Activated B cell treated with CpG ODN at 0.5 μM for 24 hours (primary cell): ENCODE measurements at regions not wholly inside any gene's neighbourhood (a gene's known extent, or its start where the extent isn't known, plus 50 kb on each side); places are given as distances from the start of the nearest gene placed in this dataset.
"Not testable (repeated sequence)": the region's sequence is repeated elsewhere in the genome, so short reads cannot be mapped to it uniquely, and the experiment has no call there.

Experiments
- ATAC-seq: fragments of 200-7000 bp; cut with Tn5 transposase; one replicate; pipeline ENCODE4 v1.10.0; 2021; ENCODE audit warnings: low read depth, mild to moderate bottlenecking, moderate library complexity
- CTCF ChIA-PET: fragments of 350-600 bp; sonication (Branson Sonifier 250); formaldehyde crosslinking; loops from one replicate; lab custom pipeline; 2021; ENCODE audit warnings: antibody characterized with exemption; lab: Charles Lee
- POLR2A ChIA-PET: fragments of 350-600 bp; sonication (Branson Sonifier 250); formaldehyde crosslinking; loops from one replicate; lab custom pipeline; 2021; ENCODE audit warnings: antibody characterized with exemption; lab: Charles Lee
- DNase-seq: peaks from one replicate; pipeline ENCODE4 v3.0.0; 2022
- H3K27ac Mint-ChIP-seq: one replicate; pipeline ENCODE4 v1.8.0; 2020; ENCODE audit warnings: mixed read lengths
- H3K27me3 Mint-ChIP-seq: one replicate; pipeline ENCODE4 v1.8.0; 2021; ENCODE audit warnings: mixed read lengths
- H3K36me3 Mint-ChIP-seq: one replicate; pipeline ENCODE4 v1.8.0; 2021; ENCODE audit warnings: low read depth, mixed read lengths
- H3K4me1 Mint-ChIP-seq: one replicate; pipeline ENCODE4 v1.8.0; 2021; ENCODE audit warnings: mixed read lengths
- H3K4me3 Mint-ChIP-seq: one replicate; pipeline ENCODE4 v1.8.0; 2020; ENCODE audit warnings: mild to moderate bottlenecking, mixed read lengths
- H3K9me3 Mint-ChIP-seq: one replicate; pipeline ENCODE4 v1.8.0; 2020; ENCODE audit warnings: mixed read lengths
- CTCF ChIP-seq: fragments of 200-600 bp; IDR thresholded peaks from one replicate; pipeline ENCODE4 v1.8.0; 2022; ENCODE audit warnings: antibody characterized with exemption, mild to moderate bottlenecking
- intact Hi-C: fragments of 100-400 bp; cut with micrococcal nuclease; formaldehyde crosslinking; loops from one replicate; pipeline ENCODE4 v1.15.1; 2024

- ChIA-PET POLR2A (no interaction called here), CTCF (no interaction called here)
- DNase-seq (no peak), ATAC-seq (no peak)
- Mint-ChIP-seq H3K4me1 (no peaks in the 10 kb centered on the region), H3K36me3 (no peaks in the 10 kb centered on the region), H3K27ac (no peak overlapping the region), H3K4me3 (no peak overlapping the region), H3K9me3 (peaks cover 10% of the 10 kb centered on the region), H3K27me3 (no peaks in the 10 kb centered on the region)
- intact Hi-C loops: no loop called here
- TF ChIP-seq CTCF: no peak
These were observed 689.7 kb upstream of the BCHE start for GRCh38 chr3:166526881-166527280.

DNA sequence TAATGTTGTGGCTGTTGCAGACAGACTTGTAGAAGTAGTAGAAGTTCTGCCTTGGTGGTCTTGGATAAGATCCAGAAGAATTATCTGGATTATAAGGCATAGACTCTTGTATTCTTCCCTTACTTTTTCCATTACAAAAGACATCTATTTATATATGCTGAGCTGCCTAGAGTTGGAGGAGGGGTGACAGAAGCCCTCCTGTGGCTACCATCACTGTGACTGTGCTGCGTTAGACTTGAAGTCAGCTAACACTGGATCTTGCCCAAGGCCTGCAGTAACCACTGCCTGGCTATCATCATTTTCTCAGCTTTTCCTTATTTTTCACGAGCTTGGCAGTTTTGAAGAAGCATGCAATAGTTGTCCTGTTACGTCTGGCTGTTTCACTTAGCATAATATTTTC is 684.8 kb upstream of the BCHE start:
- POLR2A ChIA-PET: no interaction called here
- Mint-ChIP-seq H3K9me3 (peaks cover 15% of the 10 kb centered on the region), H3K4me3 (no peak overlapping the region), H3K36me3 (no peaks in the 10 kb centered on the region), H3K27me3 (no peaks in the 10 kb centered on the region), H3K4me1 (no peaks in the 10 kb centered on the region), H3K27ac (no peak overlapping the region)
- intact Hi-C loops: no loop called here
- ATAC-seq: no peak
- no peak for DNase-seq
- CTCF ChIA-PET: no interaction called here
- no peak for TF ChIP-seq CTCF

DNA sequence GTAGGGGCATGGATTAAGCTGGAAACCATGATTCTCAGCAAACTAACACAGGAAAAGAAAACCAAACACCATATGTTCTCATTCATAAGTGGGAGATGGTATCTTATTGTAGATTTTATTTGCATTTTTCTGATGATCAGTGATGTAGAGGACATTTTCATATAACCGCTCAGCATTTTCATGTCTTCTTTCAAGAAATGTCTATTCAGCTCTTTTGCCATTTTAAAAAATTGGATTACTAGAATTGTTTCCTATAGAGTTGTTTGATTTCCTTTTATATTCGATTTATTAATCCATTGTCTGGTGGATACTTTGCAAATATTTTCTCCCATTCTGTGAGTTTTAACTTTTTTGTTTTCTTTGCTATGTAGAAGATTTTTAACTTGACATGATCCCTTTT is 682.2 kb upstream of the BCHE start:
- DNase-seq (no peak), ATAC-seq (no peak)
- no peaks in the 10 kb centered on the region for H3K36me3 Mint-ChIP-seq
- no peaks in the 10 kb centered on the region for H3K4me1 Mint-ChIP-seq
- ChIA-PET CTCF (no interaction called here), POLR2A (no interaction called here)
- H3K27me3 Mint-ChIP-seq: no peaks in the 10 kb centered on the region
- H3K4me3 Mint-ChIP-seq: no peak overlapping the region
- H3K27ac Mint-ChIP-seq: no peak overlapping the region
- no peak for TF ChIP-seq CTCF
- peaks cover 14% of the 10 kb centered on the region for H3K9me3 Mint-ChIP-seq
- intact Hi-C loops: no loop called here

- TF ChIP-seq CTCF: no peak
- intact Hi-C loops: no loop called here
- H3K36me3 Mint-ChIP-seq: no peaks in the 10 kb centered on the region
- ATAC-seq (no peak), DNase-seq (no peak)
- H3K9me3 Mint-ChIP-seq: peaks cover 17% of the 10 kb centered on the region
- POLR2A ChIA-PET: no interaction called here
- no peaks in the 10 kb centered on the region for H3K4me1 Mint-ChIP-seq
- CTCF ChIA-PET: no interaction called here
- H3K27me3 Mint-ChIP-seq: no peaks in the 10 kb centered on the region
- no peak overlapping the region for H3K4me3 Mint-ChIP-seq
- H3K27ac Mint-ChIP-seq: no peak overlapping the region
These were observed 680.8 kb upstream of the BCHE start for GRCh38 chr3:166518040-166518439.

DNA sequence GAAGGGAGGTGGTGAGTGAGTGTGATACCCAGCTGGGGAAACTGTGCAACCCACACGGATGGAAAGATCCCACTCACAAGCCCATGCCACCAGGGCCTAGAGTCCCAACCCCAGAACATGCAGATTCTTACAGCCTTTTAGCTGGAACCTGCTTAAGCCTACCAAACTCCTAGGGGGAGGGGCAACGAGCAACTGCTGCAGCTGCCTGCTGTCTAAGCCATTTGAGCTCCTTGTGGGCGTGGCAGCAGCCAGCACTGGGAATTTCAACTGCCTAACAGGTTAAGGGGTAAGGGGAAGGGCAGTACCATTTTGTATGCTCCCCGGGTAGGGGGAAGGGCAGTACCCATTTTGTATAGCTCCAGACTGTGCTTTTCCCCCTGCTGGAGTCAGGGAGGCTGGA is 673.2 kb upstream of the BCHE start:
- ATAC-seq (no peak), DNase-seq (no peak)
- no peak overlapping the region for H3K4me3 Mint-ChIP-seq
- no peaks in the 10 kb centered on the region for H3K36me3 Mint-ChIP-seq
- ChIA-PET POLR2A (no interaction called here), CTCF (no interaction called here)
- intact Hi-C loops: no loop called here
- H3K27ac Mint-ChIP-seq: no peak overlapping the region
- no peak for TF ChIP-seq CTCF
- no peaks in the 10 kb centered on the region for H3K27me3 Mint-ChIP-seq
- no peaks in the 10 kb centered on the region for H3K4me1 Mint-ChIP-seq
- peaks cover 15% of the 10 kb centered on the region for H3K9me3 Mint-ChIP-seq

DNA sequence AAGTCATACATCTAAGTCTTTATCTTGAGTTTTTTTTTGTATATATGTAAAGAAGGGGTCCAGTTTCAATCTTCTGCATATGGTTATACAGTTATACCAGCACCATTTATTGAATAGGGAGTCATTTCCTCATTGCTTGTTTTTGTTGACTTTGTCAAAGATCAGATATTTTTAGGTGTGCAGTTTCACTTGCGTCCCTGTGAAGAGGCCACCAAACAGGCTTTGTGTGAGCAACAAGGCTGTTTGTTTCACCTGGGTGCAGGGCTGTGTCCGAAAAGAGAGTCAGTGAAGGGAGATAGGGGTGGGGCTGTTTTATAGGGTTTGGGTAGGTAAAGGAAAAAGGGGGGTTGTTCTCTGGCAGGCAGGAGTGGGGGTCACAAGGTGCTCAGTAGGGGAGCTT is 663.2 kb upstream of the BCHE start:
- H3K4me3 Mint-ChIP-seq, H3K27me3 Mint-ChIP-seq, ATAC-seq, DNase-seq, intact Hi-C loops, CTCF ChIA-PET, H3K27ac Mint-ChIP-seq, H3K4me1 Mint-ChIP-seq, H3K36me3 Mint-ChIP-seq, POLR2A ChIA-PET: not testable (repeated sequence)
- H3K9me3 Mint-ChIP-seq: peaks cover 17% of the 10 kb centered on the region
